Fibroblast of the aortic adventitia (primary cell): ENCODE measurements at regions not wholly inside any gene's neighbourhood (a gene's known extent, or its start where the extent isn't known, plus 50 kb on each side); places are given as distances from the start of the nearest gene placed in this dataset.

ENCODE experiments used
- DNase-seq: peaks from one replicate; pipeline ENCODE4 v3.0.0-alpha.2; 2010; ENCODE audit warnings: low read depth
- H3K4me3 ChIP-seq: 2 replicates; pipeline ENCODE4 v1.5.1; 2011; ENCODE audit warnings: low read depth, mild to moderate bottlenecking, control low read depth, low read length, moderate library complexity
- CTCF ChIP-seq: IDR thresholded peaks from 2 replicates; pipeline ENCODE4 v1.5.1; 2011; ENCODE audit warnings: mild to moderate bottlenecking, low read length, control low read depth, inconsistent platforms; ENCODE audit not compliant: insufficient read depth

- DNase-seq, result peak; percentile 1
- no peak for TF ChIP-seq CTCF
Observed at GRCh38 chrX:25156832-25157231, 141.1 kb upstream of the ARX start.

GRCh38 chrX:25156323-25156722 lies 140.6 kb upstream of the ARX start:
- no peak overlapping the region for H3K4me3 ChIP-seq
- TF ChIP-seq CTCF, result no peak
- no peak for DNase-seq

More at GRCh38 chrX:25156832-25157231, 141.1 kb upstream of the ARX start:
- no peak overlapping the region for H3K4me3 ChIP-seq

GRCh38 chrX:25154168-25154567 lies 138.4 kb upstream of the ARX start:
- H3K4me3 ChIP-seq, result no peak overlapping the region
- TF ChIP-seq CTCF, result no peak
- no peak for DNase-seq

- no peak for TF ChIP-seq CTCF
- no peak for DNase-seq
- H3K4me3 ChIP-seq, result no peak overlapping the region
Observed at GRCh38 chrX:25151749-25152148, 136.0 kb upstream of the ARX start.

GRCh38 chrX:25144043-25144940 lies 128.5 kb upstream of the ARX start:
- peak overlapping the region; percentile 46 for H3K4me3 ChIP-seq
- peak; percentile 72 for DNase-seq
- TF ChIP-seq CTCF, result peak; percentile 76

- no peak for DNase-seq
- TF ChIP-seq CTCF, result no peak
- no peak overlapping the region for H3K4me3 ChIP-seq
Observed at GRCh38 chrX:25143596-25143995, 127.8 kb upstream of the ARX start.
